Breast epithelium (tissue), 4 donors: ENCODE measurements at regions not wholly inside any gene's neighbourhood (a gene's known extent, or its start where the extent isn't known, plus 50 kb on each side); places are given as distances from the start of the nearest gene placed in this dataset.

Source experiments
- DNase-seq, 2 donors: peaks; one replicate each; pipeline ENCODE4 v3.0.0-alpha.2; 2019; ENCODE audit warnings: low spot score in 2 of 2
- H3K27ac ChIP-seq, 2 donors: fragments of 200-600 bp; sonication (generic) in 1 of 2; one replicate each; pipeline ENCODE4 v1.5.1; 2016 to 2019; ENCODE audit warnings: mild to moderate bottlenecking in 1 of 2
- H3K27me3 ChIP-seq, 2 donors: fragments of 200-600 bp; sonication (generic) in 1 of 2; one replicate each; pipeline versions ENCODE4 v1.5.1 to v1.6.0; 2017 to 2019; ENCODE audit warnings: control low read depth in 1 of 2, mild to moderate bottlenecking in 1 of 2
- H3K36me3 ChIP-seq: fragments of 200-600 bp; one replicate; pipeline ENCODE4 v1.5.1; 2019
- H3K4me1 ChIP-seq, 2 donors: fragments of 200-600 bp; sonication (generic); one replicate each; pipeline ENCODE4 v1.5.1; 2016 to 2019; ENCODE audit warnings: control low read depth in 1 of 2
- H3K4me3 ChIP-seq, 3 donors: fragments of 200-600 bp; sonication (generic); 1 replicate in 2 of 3; 2 replicates in 1 of 3; pipeline ENCODE4 v1.5.1; 2016 to 2019; ENCODE audit warnings: mild to moderate bottlenecking in 3 of 3, moderate library complexity in 2 of 3
- H3K9me3 ChIP-seq, 2 donors: fragments of 200-600 bp; sonication (generic) in 1 of 2; one replicate each; pipeline ENCODE4 v1.5.1; 2016 to 2019; ENCODE audit warnings: control low read depth in 1 of 2
- POLR2A ChIP-seq: fragments of 450-650 bp; IDR thresholded peaks from one replicate; pipeline ENCODE4 v1.6.1; 2016; ENCODE audit warnings: antibody characterized with exemption, mild to moderate bottlenecking, moderate library complexity
- POLR2AphosphoS5 ChIP-seq, 3 donors: sonication (generic); formaldehyde crosslinking; IDR thresholded peaks; one replicate each; pipeline ENCODE4 v1.6.1; 2017; ENCODE audit warnings: antibody characterized with exemption in 3 of 3
- intact Hi-C: fragments of 100-400 bp; cut with DNase I; formaldehyde crosslinking; loops from one replicate; pipeline ENCODE4 v1.15.1; 2023; ENCODE audit warnings: low total_unique reads
- TF ChIP-seq, protein P1 (sequence below), 3 donors: fragments of 450-650 bp; IDR thresholded peaks; one replicate each; pipeline ENCODE4 v1.5.1; 2016 to 2017; ENCODE audit warnings: antibody characterized with exemption in 3 of 3, mild to moderate bottlenecking in 3 of 3, moderate library complexity in 3 of 3

DNA sequence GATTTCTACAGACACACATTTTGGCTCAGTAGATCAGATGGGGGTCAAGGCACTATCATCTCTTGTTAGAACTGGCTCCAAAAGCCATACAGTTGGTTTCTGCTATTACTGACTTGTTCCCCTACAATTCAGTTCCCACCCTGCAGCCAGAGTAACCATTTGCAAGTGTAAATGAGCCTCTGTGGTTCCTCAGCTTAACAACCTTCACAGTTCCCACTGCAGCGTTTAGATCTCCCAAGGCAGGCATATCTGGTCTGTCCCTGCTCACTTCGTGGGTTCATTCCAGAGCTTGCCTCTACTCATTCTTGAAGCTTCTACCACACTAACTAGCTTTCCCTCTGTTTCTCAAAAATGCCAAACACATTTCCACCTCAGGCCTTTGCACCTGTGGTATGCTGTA is 186.1 kb downstream of the CBLN1 start:
- Histone ChIP-seq H3K4me1 (no peaks in the 10 kb centered on the region), H3K36me3 (no peaks in the 10 kb centered on the region), H3K27me3 (no peaks in the 10 kb centered on the region), H3K9me3 (no peaks in the 10 kb centered on the region), H3K27ac (no peak overlapping the region), H3K4me3 (no peak overlapping the region)
- intact Hi-C loops, result no loop called here
- no peak for DNase-seq
- TF ChIP-seq POLR2AphosphoS5 (IDR thresholded peaks at IDR 0.05) (no peak), POLR2A (no peak)

DNA sequence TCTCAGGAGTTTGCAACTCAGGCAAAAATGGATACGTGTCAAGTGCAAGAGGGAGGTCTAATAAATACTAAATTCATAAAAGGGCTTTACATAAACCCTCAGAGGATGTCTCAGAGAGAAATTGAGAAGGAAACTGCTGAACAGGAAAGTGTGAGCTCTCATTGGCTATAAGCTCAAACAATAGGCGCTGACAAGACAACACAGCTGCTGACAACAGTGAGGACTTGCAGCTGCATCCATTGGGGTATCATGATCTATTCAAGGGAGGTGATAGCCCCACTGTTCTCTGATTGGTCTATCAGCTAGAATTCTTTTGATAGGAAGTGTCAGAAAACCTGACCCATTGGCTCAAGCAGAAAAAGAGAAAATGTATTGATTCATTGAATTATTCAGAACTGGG is 187.2 kb downstream of the CBLN1 start:
- H3K27me3 ChIP-seq, result no peaks in the 10 kb centered on the region
- no peak for DNase-seq
- H3K9me3 ChIP-seq, result no peaks in the 10 kb centered on the region
- TF ChIP-seq POLR2AphosphoS5 (IDR thresholded peaks at IDR 0.05) (no peak), POLR2A (no peak)
- TF ChIP-seq, protein P1, sequence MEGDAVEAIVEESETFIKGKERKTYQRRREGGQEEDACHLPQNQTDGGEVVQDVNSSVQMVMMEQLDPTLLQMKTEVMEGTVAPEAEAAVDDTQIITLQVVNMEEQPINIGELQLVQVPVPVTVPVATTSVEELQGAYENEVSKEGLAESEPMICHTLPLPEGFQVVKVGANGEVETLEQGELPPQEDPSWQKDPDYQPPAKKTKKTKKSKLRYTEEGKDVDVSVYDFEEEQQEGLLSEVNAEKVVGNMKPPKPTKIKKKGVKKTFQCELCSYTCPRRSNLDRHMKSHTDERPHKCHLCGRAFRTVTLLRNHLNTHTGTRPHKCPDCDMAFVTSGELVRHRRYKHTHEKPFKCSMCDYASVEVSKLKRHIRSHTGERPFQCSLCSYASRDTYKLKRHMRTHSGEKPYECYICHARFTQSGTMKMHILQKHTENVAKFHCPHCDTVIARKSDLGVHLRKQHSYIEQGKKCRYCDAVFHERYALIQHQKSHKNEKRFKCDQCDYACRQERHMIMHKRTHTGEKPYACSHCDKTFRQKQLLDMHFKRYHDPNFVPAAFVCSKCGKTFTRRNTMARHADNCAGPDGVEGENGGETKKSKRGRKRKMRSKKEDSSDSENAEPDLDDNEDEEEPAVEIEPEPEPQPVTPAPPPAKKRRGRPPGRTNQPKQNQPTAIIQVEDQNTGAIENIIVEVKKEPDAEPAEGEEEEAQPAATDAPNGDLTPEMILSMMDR (IDR thresholded peaks at IDR 0.05), result no peak
- no peaks in the 10 kb centered on the region for H3K4me1 ChIP-seq
- H3K4me3 ChIP-seq, result no peak overlapping the region
- intact Hi-C loops, result no loop called here
- no peaks in the 10 kb centered on the region for H3K36me3 ChIP-seq
- H3K27ac ChIP-seq, result no peak overlapping the region

DNA sequence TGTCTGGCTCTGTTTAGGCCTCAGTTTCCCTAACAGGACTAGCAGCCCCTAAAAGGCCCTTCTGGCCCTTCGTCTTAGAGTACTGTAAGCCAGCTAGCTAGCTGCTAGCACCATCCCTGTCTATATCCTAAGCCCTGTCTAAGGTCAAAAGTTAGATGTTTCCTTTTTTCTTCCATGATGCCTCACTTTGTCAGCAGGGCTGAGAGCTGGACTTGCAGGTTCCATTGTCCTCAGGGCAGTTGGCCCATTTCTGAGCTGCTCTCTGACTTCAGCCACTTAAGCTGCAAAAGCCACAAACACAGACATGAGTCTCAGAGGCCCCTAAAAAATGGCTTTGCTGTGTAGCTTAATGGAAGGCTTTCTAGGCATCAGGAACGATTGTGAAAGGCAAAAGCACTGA is 187.7 kb downstream of the CBLN1 start:
- no peaks in the 10 kb centered on the region for H3K4me1 ChIP-seq
- no peaks in the 10 kb centered on the region for H3K9me3 ChIP-seq
- intact Hi-C loops, result no loop called here
- no peaks in the 10 kb centered on the region for H3K27me3 ChIP-seq
- no peak overlapping the region for H3K4me3 ChIP-seq
- TF ChIP-seq POLR2AphosphoS5 (IDR thresholded peaks at IDR 0.05) (no peak), POLR2A (no peak)
- TF ChIP-seq, protein P1 (IDR thresholded peaks at IDR 0.05), result no peak
- no peaks in the 10 kb centered on the region for H3K36me3 ChIP-seq
- no peak overlapping the region for H3K27ac ChIP-seq
- no peak for DNase-seq

DNA sequence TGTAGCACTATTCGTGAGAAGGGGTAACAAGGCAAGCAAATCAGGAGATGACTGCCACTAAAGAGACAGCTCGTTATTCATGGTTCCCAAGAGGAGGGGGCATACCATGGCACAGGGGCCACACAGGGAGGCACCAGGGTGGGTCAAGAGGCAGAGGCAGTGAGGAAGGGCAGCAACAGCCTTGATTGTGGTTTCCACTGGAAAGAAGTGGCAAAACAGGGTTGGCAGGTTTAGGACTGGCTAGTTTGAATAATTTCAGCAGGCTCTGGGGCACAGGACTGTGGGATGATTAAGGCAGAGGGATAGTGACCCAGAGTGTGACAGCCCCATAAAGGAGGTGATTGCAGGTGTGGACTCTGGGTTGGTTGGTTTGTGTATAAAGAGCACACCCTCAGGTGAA is 188.9 kb downstream of the CBLN1 start:
- TF ChIP-seq, protein P1 (IDR thresholded peaks at IDR 0.05), result no peak
- TF ChIP-seq POLR2AphosphoS5 (IDR thresholded peaks at IDR 0.05) (no peak), POLR2A (no peak)
- H3K36me3 ChIP-seq, result no peaks in the 10 kb centered on the region

DNA sequence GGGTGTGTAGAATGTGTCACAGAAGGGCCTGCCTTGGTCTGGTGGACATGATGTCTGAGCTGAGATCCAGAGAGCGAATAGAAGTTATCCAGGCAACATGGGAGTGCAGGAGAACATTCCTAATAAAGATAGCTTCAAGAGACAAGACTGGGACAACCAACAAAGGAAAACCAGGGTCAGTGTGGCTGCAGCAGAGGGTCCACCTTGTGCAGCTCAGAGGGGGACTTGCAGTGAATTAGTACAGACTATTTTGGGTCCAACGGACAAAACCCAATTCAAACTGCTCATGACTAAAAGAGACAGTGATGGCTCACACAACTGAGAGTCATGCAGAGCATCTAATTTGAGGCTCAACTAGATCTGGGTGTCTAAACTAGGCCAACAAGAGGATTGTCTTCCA is 192.1 kb downstream of the CBLN1 start:
- Histone ChIP-seq H3K4me3 (no peak overlapping the region), H3K27me3 (no peaks in the 10 kb centered on the region), H3K27ac (no peak overlapping the region), H3K4me1 (no peaks in the 10 kb centered on the region), H3K9me3 (no peaks in the 10 kb centered on the region), H3K36me3 (no peaks in the 10 kb centered on the region)
- no peak for DNase-seq
- TF ChIP-seq POLR2A, result no peak
- intact Hi-C loops, result no loop called here

More for the DNA sequence above, 188.9 kb downstream of the CBLN1 start:
- intact Hi-C loops, result no loop called here
- H3K4me1 ChIP-seq, result no peaks in the 10 kb centered on the region
- no peak for DNase-seq
- no peak overlapping the region for H3K4me3 ChIP-seq
- no peak overlapping the region for H3K27ac ChIP-seq
- H3K9me3 ChIP-seq, result no peaks in the 10 kb centered on the region
- no peaks in the 10 kb centered on the region for H3K27me3 ChIP-seq

DNA sequence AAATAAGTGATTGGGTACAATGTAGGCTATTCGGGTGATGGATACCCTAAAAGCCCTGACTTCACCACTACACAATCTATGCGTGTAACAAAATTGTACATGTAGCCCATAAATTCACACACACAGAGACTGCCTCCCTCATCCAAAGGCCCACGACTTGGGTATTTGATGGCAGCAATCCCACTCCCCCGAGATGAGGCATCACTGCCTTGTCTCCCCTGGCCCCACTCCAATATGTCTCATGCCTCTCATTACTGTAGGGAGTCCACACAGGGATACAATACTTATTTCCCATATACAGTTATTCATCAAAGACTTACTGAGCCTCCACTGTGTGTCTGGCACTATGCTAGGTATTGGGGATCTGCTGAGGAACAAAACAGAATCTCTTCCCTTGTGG is 192.6 kb downstream of the CBLN1 start:
- no peaks in the 10 kb centered on the region for H3K4me1 ChIP-seq
- H3K27ac ChIP-seq, result no peak overlapping the region
- H3K27me3 ChIP-seq, result no peaks in the 10 kb centered on the region
- H3K36me3 ChIP-seq, result no peaks in the 10 kb centered on the region
- intact Hi-C loops, result no loop called here
- H3K4me3 ChIP-seq, result no peak overlapping the region
- TF ChIP-seq, protein P1 (IDR thresholded peaks at IDR 0.05), result no peak
- TF ChIP-seq POLR2A, result no peak
- TF ChIP-seq POLR2AphosphoS5 (IDR thresholded peaks at IDR 0.05), result no peak
- H3K9me3 ChIP-seq, result no peaks in the 10 kb centered on the region
- no peak for DNase-seq
